ENCODE measurements at regions not wholly inside any gene's neighbourhood (a gene's known extent, or its start where the extent isn't known, plus 50 kb on each side); places are given as distances from the start of the nearest gene placed in this dataset.
"Not testable (repeated sequence)": the region's sequence is repeated elsewhere in the genome, so short reads cannot be mapped to it uniquely, and the experiment has no call there.

- Histone ChIP-seq H3K4me1 (replicated peaks in 1 of 2) (peaks cover 15 to 23% of the 10 kb centered on the region in 2 donors), H3K4me3 (no peak overlapping the region), H3K27ac (no peak overlapping the region)
- 20 to 100% (median 67%) methylated on average over 1 to 6 of the region's 7 CpGs; no CpG with 5 or more reads in 2 of the 10 experiments for WGBS, 10 experiments
- in situ Hi-C loops (cut with MboI; ENCODE audit: low pct_unique_long_range_greater_than_20kb in 2 of 9, low sequenced_read_pairs in 9 of 9, unreplicated experiment in 9 of 9) = no loop called here
- peak in 2 of 8 experiments; percentile 18 to 27 for ATAC-seq (replicated peaks in 6 of 8)
Observed at GRCh38 chr2:136323935-136324334, 206.0 kb upstream of the CXCR4 start.

- WGBS, 10 experiments = 0 to 55% (median 27%) methylated on average over 1 to 3 of the region's 3 CpGs; no CpG with 5 or more reads in 2 of the 10 experiments
- in situ Hi-C loops (cut with MboI; ENCODE audit: low pct_unique_long_range_greater_than_20kb in 2 of 9, low sequenced_read_pairs in 9 of 9, unreplicated experiment in 9 of 9) = no loop called here
- no peak overlapping the region for H3K27ac ChIP-seq
- H3K4me1 ChIP-seq (replicated peaks in 1 of 2) = peaks cover 10 to 17% of the 10 kb centered on the region in 2 donors
- H3K4me3 ChIP-seq = no peak overlapping the region
- ATAC-seq (replicated peaks in 6 of 8) = peak in 3 of 8 experiments; percentile 19 to 60 (median 54)
Observed at GRCh38 chr2:136323195-136323594, 205.2 kb upstream of the CXCR4 start.

- Histone ChIP-seq H3K4me1 (replicated peaks in 1 of 2) (peaks cover 5 to 10% of the 10 kb centered on the region in 2 donors), H3K4me3 (no peak overlapping the region), H3K27ac (no peak overlapping the region)
- no peak for ATAC-seq (replicated peaks in 6 of 8)
- WGBS, 10 experiments = 17 to 100% (median 86%) methylated on average over 1 to 2 of the region's 2 CpGs; no CpG with 5 or more reads in 5 of the 10 experiments
- in situ Hi-C loops (cut with MboI; ENCODE audit: low pct_unique_long_range_greater_than_20kb in 2 of 9, low sequenced_read_pairs in 9 of 9, unreplicated experiment in 9 of 9) = no loop called here
Observed at GRCh38 chr2:136322428-136322827, 204.5 kb upstream of the CXCR4 start.

- H3K4me1 ChIP-seq (replicated peaks in 1 of 2) = peaks cover 0 to 5% of the 10 kb centered on the region in 2 donors
- H3K4me3 ChIP-seq = no peak overlapping the region
- in situ Hi-C loops (cut with MboI; ENCODE audit: low pct_unique_long_range_greater_than_20kb in 2 of 9, low sequenced_read_pairs in 9 of 9, unreplicated experiment in 9 of 9) = no loop called here
- no peak for ATAC-seq (replicated peaks in 6 of 8)
- H3K27ac ChIP-seq = no peak overlapping the region
- 45 to 95% (median 75%) methylated on average over 1 to 8 of the region's 11 CpGs; no CpG with 5 or more reads in 2 of the 10 experiments for WGBS, 10 experiments
Observed at GRCh38 chr2:136319651-136320050, 201.7 kb upstream of the CXCR4 start.

DNA sequence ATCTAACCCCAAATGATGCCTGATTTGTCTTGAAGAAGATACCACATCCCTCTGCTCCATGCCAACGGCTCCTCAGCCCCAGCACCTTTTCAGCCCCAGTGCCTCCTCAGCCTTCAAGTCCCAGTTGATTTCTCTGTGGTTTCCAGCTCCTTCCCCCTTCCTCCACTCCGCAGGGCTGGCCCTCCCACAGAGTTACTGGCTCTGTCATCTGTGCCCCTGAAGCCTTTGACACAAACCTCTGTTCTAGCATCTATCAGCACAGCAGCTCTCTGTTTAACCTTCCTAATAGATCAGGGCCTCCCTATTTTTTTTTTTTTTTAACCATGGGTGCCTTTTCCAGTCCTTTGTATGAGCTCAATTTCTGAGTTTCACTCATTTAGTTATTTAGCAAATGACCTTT is 201.3 kb upstream of the CXCR4 start:
- H3K27ac ChIP-seq = no peak overlapping the region
- in situ Hi-C loops (cut with MboI; ENCODE audit: low pct_unique_long_range_greater_than_20kb in 2 of 9, low sequenced_read_pairs in 9 of 9, unreplicated experiment in 9 of 9) = no loop called here
- peak in 1 of 8 experiments; percentile 31 for ATAC-seq (replicated peaks in 6 of 8)
- 25 to 67% (median 41%) methylated on average over 1 to 2 of the region's 2 CpGs; no CpG with 5 or more reads in 2 of the 10 experiments for WGBS, 10 experiments
- no peak overlapping the region for H3K4me3 ChIP-seq
- H3K4me1 ChIP-seq (replicated peaks in 1 of 2) = peaks cover 0 to 5% of the 10 kb centered on the region in 2 donors

DNA sequence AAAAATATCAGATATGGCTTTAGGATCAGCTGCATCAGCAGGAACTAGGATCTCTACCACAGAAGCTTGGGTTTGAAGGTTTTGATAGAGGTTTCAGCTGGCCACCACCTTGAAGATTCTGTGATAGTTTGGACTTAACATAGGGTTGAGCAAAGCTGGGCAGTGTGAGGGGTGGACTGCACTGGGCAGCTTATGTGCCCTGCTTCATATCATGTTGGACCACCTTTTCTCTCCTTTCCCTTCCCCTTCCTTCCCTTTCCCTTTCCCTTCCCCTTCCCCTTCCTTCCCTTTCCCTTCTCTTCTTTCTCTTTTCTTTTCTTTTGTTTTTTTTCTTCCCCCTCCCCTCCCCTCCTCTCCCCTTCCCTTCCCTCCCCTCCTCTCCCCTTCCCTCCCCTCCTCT is 196.3 kb upstream of the CXCR4 start:
- no peak overlapping the region for H3K27ac ChIP-seq
- in situ Hi-C loops (cut with MboI; ENCODE audit: low pct_unique_long_range_greater_than_20kb in 2 of 9, low sequenced_read_pairs in 9 of 9, unreplicated experiment in 9 of 9) = no loop called here
- ATAC-seq (replicated peaks in 6 of 8) = no peak
- H3K4me1 ChIP-seq (replicated peaks in 1 of 2) = peaks cover 12 to 24% of the 10 kb centered on the region in 2 donors
- H3K4me3 ChIP-seq = no peak overlapping the region

DNA sequence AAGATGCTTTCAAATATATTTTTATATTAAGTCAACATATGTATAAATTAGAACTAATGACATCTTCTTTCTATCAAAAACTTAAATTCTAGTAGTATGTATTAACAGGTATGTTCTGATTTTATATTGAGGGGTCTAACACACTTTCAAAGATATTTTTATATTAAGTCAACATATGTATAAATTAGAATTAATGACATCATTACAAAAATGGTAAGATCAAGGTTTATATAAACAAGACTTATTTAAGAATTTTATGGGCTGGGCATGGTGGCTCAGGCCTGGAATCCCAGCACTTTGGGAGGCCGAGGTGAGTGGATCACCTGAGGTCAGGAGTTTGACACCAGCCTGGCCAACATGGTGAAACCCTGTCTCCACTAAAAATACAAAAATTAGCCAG is 194.6 kb upstream of the CXCR4 start:
- 17 to 100% (median 40%) methylated on average over 1 of the region's 1 CpG; no CpG with 5 or more reads in 7 of the 10 experiments for WGBS, 10 experiments
- H3K27ac ChIP-seq; ATAC-seq (replicated peaks in 6 of 8); H3K4me3 ChIP-seq; in situ Hi-C loops (cut with MboI; ENCODE audit: low pct_unique_long_range_greater_than_20kb in 2 of 9, low sequenced_read_pairs in 9 of 9, unreplicated experiment in 9 of 9): not testable (repeated sequence)
- H3K4me1 ChIP-seq (replicated peaks in 1 of 2) = peaks cover 12 to 19% of the 10 kb centered on the region in 2 donors

DNA sequence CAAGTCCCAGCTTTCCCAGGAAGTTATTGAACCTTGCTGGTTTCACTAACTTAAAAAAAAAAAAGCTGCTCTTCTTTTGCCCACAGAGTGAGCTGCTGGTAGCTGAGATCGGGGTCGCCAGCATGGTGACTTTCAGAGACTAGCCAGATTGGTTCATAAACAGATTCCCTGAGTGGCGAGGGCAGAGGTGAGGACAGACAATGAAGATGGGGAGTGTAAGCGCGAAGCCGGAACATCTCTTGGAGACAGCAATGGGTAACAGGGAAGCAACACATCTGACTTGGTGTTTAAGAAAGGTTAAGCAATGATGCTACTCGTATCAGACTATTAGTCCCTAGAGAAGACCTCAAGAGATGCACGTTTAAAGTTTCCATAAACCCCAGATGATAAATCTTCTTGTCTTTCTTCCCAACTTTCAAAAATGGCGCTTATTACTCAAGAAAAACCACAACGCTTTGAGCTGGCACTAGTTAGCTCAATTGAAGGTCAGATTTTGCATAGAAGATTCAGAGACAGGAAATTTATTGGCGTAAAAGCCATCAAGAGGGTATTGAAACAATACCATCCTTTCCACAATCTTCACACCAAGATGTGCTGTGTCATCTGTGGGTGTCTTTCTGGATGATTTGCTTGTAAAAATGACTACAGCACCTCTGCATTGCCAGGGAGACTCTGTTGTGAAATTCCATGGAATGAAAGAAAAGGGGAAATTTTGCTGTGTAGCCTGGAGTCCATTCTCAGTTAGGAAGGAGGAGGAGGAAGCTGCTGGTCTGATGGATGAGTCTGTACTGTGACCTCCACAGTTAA is 193.1 kb upstream of the CXCR4 start:
- ATAC-seq (replicated peaks in 6 of 8) = peak in 5 of 8 experiments; percentile 31 to 73 (median 53)
- WGBS, 10 experiments = 0 to 95% (median 81%) methylated on average over 1 to 11 of the region's 11 CpGs; no CpG with 5 or more reads in 1 of the 10 experiments
- Histone ChIP-seq H3K4me1 (replicated peaks in 1 of 2) (peaks cover 12 to 19% of the 10 kb centered on the region in 2 donors), H3K27ac (no peak overlapping the region), H3K4me3 (no peak overlapping the region)
- in situ Hi-C loops (cut with MboI; ENCODE audit: low pct_unique_long_range_greater_than_20kb in 2 of 9, low sequenced_read_pairs in 9 of 9, unreplicated experiment in 9 of 9) = no loop called here

GRCh38 chr2:136310005-136310495 is 192.1 kb upstream of the CXCR4 start:
- Histone ChIP-seq H3K4me1 (replicated peaks in 1 of 2) (peaks cover 12 to 19% of the 10 kb centered on the region in 2 donors), H3K4me3 (no peak overlapping the region), H3K27ac (no peak overlapping the region)
- WGBS, 10 experiments = 32 to 100% (median 73%) methylated on average over 1 to 5 of the region's 10 CpGs; no CpG with 5 or more reads in 4 of the 10 experiments
- no peak for ATAC-seq (replicated peaks in 6 of 8)
- in situ Hi-C loops (cut with MboI; ENCODE audit: low pct_unique_long_range_greater_than_20kb in 2 of 9, low sequenced_read_pairs in 9 of 9, unreplicated experiment in 9 of 9) = no loop called here

- 22 to 100% (median 80%) methylated on average over 1 of the region's 1 CpG; no CpG with 5 or more reads in 7 of the 10 experiments for WGBS, 10 experiments
- H3K4me3 ChIP-seq = no peak overlapping the region
- H3K4me1 ChIP-seq (replicated peaks in 1 of 2) = peaks cover 17 to 25% of the 10 kb centered on the region in 2 donors
- in situ Hi-C loops (cut with MboI; ENCODE audit: low pct_unique_long_range_greater_than_20kb in 2 of 9, low sequenced_read_pairs in 9 of 9, unreplicated experiment in 9 of 9) = no loop called here
- no peak for ATAC-seq (replicated peaks in 6 of 8)
- no peak overlapping the region for H3K27ac ChIP-seq
Observed at GRCh38 chr2:136308611-136309010, 190.7 kb upstream of the CXCR4 start.

- in situ Hi-C loops (cut with MboI; ENCODE audit: low pct_unique_long_range_greater_than_20kb in 2 of 9, low sequenced_read_pairs in 9 of 9, unreplicated experiment in 9 of 9) = no loop called here
- WGBS, 10 experiments = 0 to 20% (median 0%) methylated on average over 1 of the region's 2 CpGs; no CpG with 5 or more reads in 7 of the 10 experiments
- Histone ChIP-seq H3K4me1 (replicated peaks in 1 of 2) (peaks cover 18 to 22% of the 10 kb centered on the region in 2 donors), H3K27ac (no peak overlapping the region), H3K4me3 (no peak overlapping the region)
- peak in 3 of 8 experiments; percentile 53 to 94 (median 75) for ATAC-seq (replicated peaks in 6 of 8)
Observed at GRCh38 chr2:136306836-136307235, 188.9 kb upstream of the CXCR4 start.

DNA sequence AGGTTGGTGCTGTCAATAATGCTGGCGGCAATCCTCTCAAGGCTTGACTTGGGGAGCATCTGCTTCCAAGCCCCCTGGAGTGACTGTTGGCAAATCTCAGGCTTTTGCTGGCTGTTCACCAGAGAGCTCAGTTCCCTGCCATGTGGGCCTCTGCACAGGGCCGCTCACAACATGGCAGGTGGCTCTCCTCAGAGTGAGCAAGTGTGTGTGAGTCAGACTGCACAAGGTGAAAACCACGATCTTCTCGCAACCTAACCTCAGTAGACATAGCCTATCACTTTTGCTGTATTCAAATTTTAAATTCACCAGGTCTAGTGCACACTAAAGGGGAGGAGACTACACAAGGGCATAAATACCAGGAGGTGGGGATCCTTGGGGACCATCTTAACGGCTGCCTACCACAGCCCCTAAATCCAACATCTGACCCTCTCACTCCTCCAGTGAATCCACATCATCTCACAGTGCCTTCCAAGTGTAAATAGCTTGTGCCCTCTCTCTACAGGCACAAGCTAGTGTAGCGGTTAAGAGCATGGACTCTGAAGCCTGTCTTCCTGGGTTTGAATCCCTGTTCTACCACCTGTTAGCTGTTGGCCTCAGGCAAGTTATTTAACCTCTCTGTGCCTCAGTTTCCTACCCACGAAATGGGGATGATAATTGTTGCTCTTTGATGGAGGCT is 187.7 kb upstream of the CXCR4 start:
- WGBS, 10 experiments = 0 to 100% (median 73%) methylated on average over 1 to 7 of the region's 7 CpGs; no CpG with 5 or more reads in 1 of the 10 experiments
- H3K4me3 ChIP-seq = no peak overlapping the region
- peaks cover 16 to 21% of the 10 kb centered on the region in 2 donors for H3K4me1 ChIP-seq (replicated peaks in 1 of 2)
- no peak overlapping the region for H3K27ac ChIP-seq
- in situ Hi-C loops (cut with MboI; ENCODE audit: low pct_unique_long_range_greater_than_20kb in 2 of 9, low sequenced_read_pairs in 9 of 9, unreplicated experiment in 9 of 9) = no loop called here
- ATAC-seq (replicated peaks in 6 of 8) = no peak

DNA sequence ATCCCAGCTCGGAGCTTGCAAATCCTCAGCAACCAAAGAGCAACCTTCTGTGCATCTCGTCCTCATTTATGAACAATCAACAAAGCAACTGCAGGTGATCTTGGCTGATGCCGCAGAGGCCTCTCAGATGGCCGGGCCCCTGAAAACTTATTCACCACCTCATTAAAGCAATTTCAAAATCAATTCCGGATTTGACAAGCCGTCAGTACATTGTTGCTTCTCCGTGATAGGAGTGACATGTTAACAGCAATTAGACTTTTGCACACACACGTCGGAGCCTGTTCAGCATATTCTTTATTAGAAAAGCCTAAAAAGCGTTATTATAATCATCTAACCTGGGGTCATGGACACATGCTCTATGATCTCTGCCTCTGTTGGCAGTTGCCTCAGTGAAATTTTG is 183.1 kb upstream of the CXCR4 start:
- in situ Hi-C loops (cut with MboI; ENCODE audit: low pct_unique_long_range_greater_than_20kb in 2 of 9, low sequenced_read_pairs in 9 of 9, unreplicated experiment in 9 of 9) = no loop called here
- 20 to 90% (median 69%) methylated on average over 1 to 8 of the region's 10 CpGs; no CpG with 5 or more reads in 1 of the 10 experiments for WGBS, 10 experiments
- no peak overlapping the region for H3K27ac ChIP-seq
- peak in 1 of 8 experiments; percentile 25 for ATAC-seq (replicated peaks in 6 of 8)
- no peak overlapping the region for H3K4me3 ChIP-seq
- H3K4me1 ChIP-seq (replicated peaks in 1 of 2) = peaks cover 18 to 33% of the 10 kb centered on the region in 2 donors
